Heart left ventricle (tissue), 16 donors: ENCODE measurements at regions not wholly inside any gene's neighbourhood (a gene's known extent, or its start where the extent isn't known, plus 50 kb on each side); places are given as distances from the start of the nearest gene placed in this dataset.

Source experiments
- ATAC-seq, 4 donors: fragments of 200-7000 bp; cut with Tn5 transposase; one replicate each; pipeline ENCODE4 v1.9.1; 2020 to 2022; ENCODE audit warnings: moderate library complexity in 4 of 4, mild to moderate bottlenecking in 3 of 4, moderate number of reproducible peaks in 1 of 4
- DNase-seq, 5 donors: peaks; one replicate each; pipeline ENCODE4 v3.0.0-alpha.2; 2020
- H3K27ac ChIP-seq, 12 donors: fragments of 200-600 bp; sonication (generic) in 4 of 12; one replicate each; pipeline versions ENCODE4 v1.5.0 to v1.8.0; 2016 to 2022; ENCODE audit warnings: mild to moderate bottlenecking in 2 of 12
- H3K27me3 ChIP-seq, 9 donors: fragments of 200-600 bp; sonication (generic) in 2 of 9; one replicate each; pipeline versions ENCODE4 v1.5.1 to v1.8.0; 2016 to 2022; ENCODE audit warnings: mild to moderate bottlenecking in 3 of 9
- H3K36me3 ChIP-seq, 9 donors: fragments of 200-600 bp; sonication (generic) in 2 of 9; one replicate each; pipeline versions ENCODE4 v1.5.0 to v1.8.0; 2018 to 2022; ENCODE audit warnings: mild to moderate bottlenecking in 2 of 9
- H3K4me1 ChIP-seq, 12 donors: fragments of 200-600 bp; sonication (generic) in 4 of 12; one replicate each; pipeline versions ENCODE4 v1.5.0 to v1.8.0; 2016 to 2022; ENCODE audit warnings: mild to moderate bottlenecking in 3 of 12
- H3K4me3 ChIP-seq, 12 donors: fragments of 200-600 bp; sonication (generic) in 4 of 12; one replicate each; pipeline versions ENCODE4 v1.5.0 to v1.8.0; 2017 to 2022; ENCODE audit warnings: mild to moderate bottlenecking in 9 of 12, moderate library complexity in 4 of 12
- H3K9me3 ChIP-seq, 12 donors: fragments of 200-600 bp; sonication (generic) in 4 of 12; one replicate each; pipeline versions ENCODE4 v1.5.0 to v1.8.0; 2016 to 2022; ENCODE audit warnings: mild to moderate bottlenecking in 1 of 12
- CTCF ChIP-seq, 12 donors: fragments of 200-600 bp; sonication (generic) in 4 of 12; IDR thresholded peaks; one replicate each; pipeline versions ENCODE4 v1.5.0 to v1.8.0; 2018 to 2022; ENCODE audit warnings: antibody characterized with exemption in 12 of 12, mild to moderate bottlenecking in 5 of 12
- POLR2A ChIP-seq, 2 donors: fragments of 450-650 bp; IDR thresholded peaks; one replicate each; pipeline ENCODE4 v1.6.1; 2017; ENCODE audit warnings: antibody characterized with exemption in 2 of 2, mild to moderate bottlenecking in 2 of 2, moderate library complexity in 2 of 2
- WGBS, 4 donors: extraction: QIAGEN DNeasy Blood & Tissue Kit in 2 of 4; methylation state at CpG; one replicate each; pipeline versions ENCODE4 v1.1.5 to v1.1.7; 2013 to 2018; 5-methylcytosine and 5-hydroxymethylcytosine counted together
- intact Hi-C, 10 donors: fragments of 100-400 bp; cut with DNase I; formaldehyde crosslinking; loops; one replicate each; pipeline versions ENCODE4 v1.11.1 to v1.14.2; 2022
- donor health status: ischemic (EF 13 %, LVEDD 7.1; RV severe dilation, severe dysfunction).
- donor health status: healthy with polysubstance abuse.
- donor health status: DM: no; HTN: yes; CAD: no.
- donor health status: DM: no; HTN: no; CAD: no.
- donor health status: ischemic (EF 25% LVEDD 6.9; RV normal size, moderate dysfunction).
- donor health status: ischemic (EF 25% LVEDD 5.7; RV mildly dilated, moderate dysfunction).
- donor health status: healthy.
- donor health status: DM: yes; HTN: yes; CAD: no.
- donor health status: ischemic (EF 35%, LVEDD 5.7; RV mildly dilated, moderate dysfunction).
- donor health status: nonischemic (EF 11% LVEDD 7.7; RV severe dilation, severe dysfunction).
- donor health status: DM: yes; HTN: yes; CAD: no.
- donor health status: PGD.
- donor health status: ischemic (EF 29% LVEDD 5.4; RV normal size, mild dysfunction).
- donor health status: nonischemic (EF 23%, LVEDD 6.1; RV moderate dilation, normal function).

DNA sequence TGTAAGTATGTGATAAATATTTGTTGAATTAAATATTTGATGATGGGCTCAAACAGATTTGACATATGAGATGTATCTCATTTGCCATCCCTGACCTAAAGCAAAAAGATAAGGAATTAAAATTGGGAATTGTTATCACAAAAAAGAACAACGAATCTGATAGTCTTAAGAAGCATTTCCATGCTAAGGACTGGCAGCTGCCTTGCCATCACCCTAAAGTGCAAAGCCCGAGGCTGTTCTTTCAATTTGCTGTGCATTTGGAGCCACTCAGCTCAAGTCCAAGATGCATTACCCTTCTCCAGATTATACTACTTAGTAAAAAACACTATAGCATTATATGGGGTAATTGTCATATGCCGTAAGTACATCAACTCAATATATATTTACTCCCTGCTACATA lies 618.3 kb upstream of the CLINT1 start:
- Histone ChIP-seq H3K27ac (no peak overlapping the region), H3K4me1 (peaks cover 0 to 8% (median 0%) of the 10 kb centered on the region in 12 donors), H3K4me3 (no peak overlapping the region), H3K36me3 (no peaks in the 10 kb centered on the region), H3K27me3 (no peaks in the 10 kb centered on the region), H3K9me3 (no peaks in the 10 kb centered on the region)
- ATAC-seq (no peak), DNase-seq (no peak)
- TF ChIP-seq CTCF (IDR thresholded peaks at IDR 0.05), result no peak
- no peak for TF ChIP-seq POLR2A (IDR thresholded peaks at IDR 0.05)
- intact Hi-C loops, result no loop called here
- WGBS, 4 donors, result 82 to 87% (median 85%) methylated on average over 3 of the region's 3 CpGs

- ATAC-seq, result no peak
Observed at GRCh38 chr5:158473016-158473635, 614.2 kb upstream of the CLINT1 start.

DNA sequence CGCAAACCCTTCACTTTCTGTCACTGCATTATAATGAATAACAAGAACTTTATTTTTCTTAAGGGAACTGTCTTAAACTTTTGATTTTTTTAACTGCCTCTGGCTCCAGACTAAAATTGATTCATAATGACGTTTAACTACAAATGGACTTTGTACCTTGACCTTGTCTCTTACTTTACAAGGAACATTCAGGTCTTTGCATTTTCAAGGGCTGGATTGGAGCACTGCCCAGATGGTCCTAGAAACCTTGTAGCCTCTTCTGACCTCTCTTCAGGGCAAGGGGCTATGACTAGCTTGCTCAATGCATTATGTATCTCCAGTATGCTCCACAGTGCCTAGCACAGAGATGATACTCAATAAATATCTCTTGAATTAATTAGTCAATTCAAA lies 612.6 kb upstream of the CLINT1 start:
- Histone ChIP-seq H3K4me1 (peaks cover 0 to 6% (median 0%) of the 10 kb centered on the region in 12 donors), H3K27me3 (no peaks in the 10 kb centered on the region), H3K9me3 (peaks cover 0 to 3% (median 0%) of the 10 kb centered on the region in 12 donors), H3K4me3 (no peak overlapping the region), H3K36me3 (no peaks in the 10 kb centered on the region), H3K27ac (no peak overlapping the region)
- ATAC-seq, result no peak
- intact Hi-C loops, result no loop called here
- no peak for DNase-seq
- TF ChIP-seq POLR2A (IDR thresholded peaks at IDR 0.05) (no peak), CTCF (IDR thresholded peaks at IDR 0.05) (no peak)
- WGBS, 4 donors, result 62 to 80% (median 69%) methylated on average over 2 of the region's 2 CpGs

More at GRCh38 chr5:158473016-158473635, 614.2 kb upstream of the CLINT1 start:
- no peak overlapping the region for H3K27ac ChIP-seq
- no peaks in the 10 kb centered on the region for H3K27me3 ChIP-seq
- H3K36me3 ChIP-seq, result no peaks in the 10 kb centered on the region
- H3K4me3 ChIP-seq, result no peak overlapping the region
- H3K9me3 ChIP-seq, result peaks cover 0 to 3% (median 0%) of the 10 kb centered on the region in 12 donors
- DNase-seq, result no peak
- intact Hi-C loops, result no loop called here
- no peak for TF ChIP-seq CTCF (IDR thresholded peaks at IDR 0.05)
- TF ChIP-seq POLR2A (IDR thresholded peaks at IDR 0.05), result no peak
- H3K4me1 ChIP-seq, result peaks cover 0 to 6% (median 0%) of the 10 kb centered on the region in 12 donors
- 62 to 64% (median 63%) methylated on average over 4 of the region's 4 CpGs for WGBS, 4 donors

- no peak for TF ChIP-seq CTCF (IDR thresholded peaks at IDR 0.05)
- TF ChIP-seq POLR2A (IDR thresholded peaks at IDR 0.05), result no peak
- Histone ChIP-seq H3K4me3 (no peak overlapping the region), H3K4me1 (peaks cover 0 to 6% (median 0%) of the 10 kb centered on the region in 12 donors), H3K9me3 (peaks cover 0 to 3% (median 0%) of the 10 kb centered on the region in 12 donors), H3K27me3 (no peaks in the 10 kb centered on the region), H3K36me3 (no peaks in the 10 kb centered on the region), H3K27ac (no peak overlapping the region)
- DNase-seq (no peak), ATAC-seq (no peak)
- intact Hi-C loops, result no loop called here
- WGBS, 4 donors, result 84 to 88% (median 86%) methylated on average over 5 of the region's 5 CpGs
Observed at GRCh38 chr5:158470764-158471534, 612.0 kb upstream of the CLINT1 start.
